Vagina (tissue), 2 donors: ENCODE measurements at regions not wholly inside any gene's neighbourhood (a gene's known extent, or its start where the extent isn't known, plus 50 kb on each side); places are given as distances from the start of the nearest gene placed in this dataset.

Source experiments
- DNase-seq, 2 donors: peaks; one replicate each; pipeline ENCODE4 v3.0.0-alpha.2; 2017; ENCODE audit errors: extremely low spot score in 2 of 2
- H3K27ac ChIP-seq: fragments of 200-600 bp; sonication (generic); one replicate; pipeline ENCODE4 v1.5.1; 2019
- H3K27me3 ChIP-seq: fragments of 200-600 bp; sonication (generic); one replicate; pipeline ENCODE4 v1.5.1; 2019
- H3K36me3 ChIP-seq, 2 donors: fragments of 200-600 bp; sonication (generic); one replicate each; pipeline ENCODE4 v1.5.1; 2017 to 2019
- H3K4me1 ChIP-seq: fragments of 200-600 bp; sonication (generic); one replicate; pipeline ENCODE4 v1.5.1; 2019
- H3K4me3 ChIP-seq, 2 donors: fragments of 200-600 bp; sonication (generic); 1 replicate in 1 of 2; 2 replicates in 1 of 2; pipeline ENCODE4 v1.5.1; 2016 to 2019
- H3K9me3 ChIP-seq: fragments of 200-600 bp; sonication (generic); one replicate; pipeline ENCODE4 v1.5.1; 2019
- CTCF ChIP-seq, 3 experiments: fragments of 450-650 bp in 2 of 3; fragments of 200-600 bp in 1 of 3; sonication (generic) in 1 of 3; IDR thresholded peaks; one replicate each; pipeline ENCODE4 v1.5.1; 2017 to 2019; ENCODE audit warnings: antibody characterized with exemption in 3 of 3, mild to moderate bottlenecking in 2 of 3, moderate library complexity in 2 of 3
- POLR2A ChIP-seq, 2 donors: fragments of 450-650 bp; IDR thresholded peaks; one replicate each; pipeline ENCODE4 v1.6.1; 2017; ENCODE audit warnings: antibody characterized with exemption in 2 of 2, mild to moderate bottlenecking in 2 of 2, moderate library complexity in 2 of 2
- POLR2AphosphoS5 ChIP-seq, 2 donors: sonication (generic); formaldehyde crosslinking; IDR thresholded peaks; one replicate each; pipeline ENCODE4 v1.9.0; 2017; ENCODE audit warnings: antibody characterized with exemption in 2 of 2, mild to moderate bottlenecking in 2 of 2, low read depth in 1 of 2; ENCODE audit not compliant: insufficient read depth in 1 of 2
- intact Hi-C: fragments of 100-400 bp; cut with DNase I; formaldehyde crosslinking; loops from one replicate; pipeline ENCODE4 v1.15.1; 2023

GRCh38 chr20:11305406-11305805 lies 612.3 kb upstream of the BTBD3 start:
- no peaks in the 10 kb centered on the region for H3K27me3 ChIP-seq
- peaks cover 8% of the 10 kb centered on the region for H3K4me1 ChIP-seq
- H3K36me3 ChIP-seq, result no peaks in the 10 kb centered on the region
- no peak overlapping the region for H3K4me3 ChIP-seq
- TF ChIP-seq POLR2A (IDR thresholded peaks at IDR 0.05) (no peak), POLR2AphosphoS5 (IDR thresholded peaks at IDR 0.05; ENCODE audit: insufficient read depth in 1 of 2, low read depth in 1 of 2) (peak in 1 of 2 donors; percentile 42)
- intact Hi-C loops, result no loop called here
- H3K9me3 ChIP-seq, result no peaks in the 10 kb centered on the region
- no peak for DNase-seq
- H3K27ac ChIP-seq, result no peak overlapping the region

GRCh38 chr20:11311659-11312224 lies 606.0 kb upstream of the BTBD3 start:
- no peaks in the 10 kb centered on the region for H3K4me1 ChIP-seq
- no peak for DNase-seq
- intact Hi-C loops, result no loop called here
- no peak overlapping the region for H3K4me3 ChIP-seq
- H3K9me3 ChIP-seq, result no peaks in the 10 kb centered on the region
- H3K36me3 ChIP-seq, result no peaks in the 10 kb centered on the region
- H3K27me3 ChIP-seq, result no peaks in the 10 kb centered on the region
- TF ChIP-seq POLR2A (IDR thresholded peaks at IDR 0.05), result no peak
- TF ChIP-seq POLR2AphosphoS5 (IDR thresholded peaks at IDR 0.05; ENCODE audit: insufficient read depth in 1 of 2, low read depth in 1 of 2), result no peak
- no peak for TF ChIP-seq CTCF (IDR thresholded peaks at IDR 0.05)
- no peak overlapping the region for H3K27ac ChIP-seq

- intact Hi-C loops, result no loop called here
- Histone ChIP-seq H3K4me3 (no peak overlapping the region), H3K4me1 (no peaks in the 10 kb centered on the region), H3K27me3 (no peaks in the 10 kb centered on the region), H3K27ac (no peak overlapping the region), H3K36me3 (no peaks in the 10 kb centered on the region), H3K9me3 (no peaks in the 10 kb centered on the region)
- no peak for TF ChIP-seq POLR2AphosphoS5 (IDR thresholded peaks at IDR 0.05; ENCODE audit: insufficient read depth in 1 of 2, low read depth in 1 of 2)
- no peak for TF ChIP-seq CTCF (IDR thresholded peaks at IDR 0.05)
- TF ChIP-seq POLR2A (IDR thresholded peaks at IDR 0.05), result no peak
- DNase-seq, result no peak
Measured at GRCh38 chr20:11315525-11315924, 602.2 kb upstream of the BTBD3 start.

- H3K27me3 ChIP-seq, result no peaks in the 10 kb centered on the region
- no peaks in the 10 kb centered on the region for H3K4me1 ChIP-seq
- H3K36me3 ChIP-seq, result no peaks in the 10 kb centered on the region
- H3K27ac ChIP-seq, result no peak overlapping the region
- intact Hi-C loops, result no loop called here
- H3K4me3 ChIP-seq, result no peak overlapping the region
- H3K9me3 ChIP-seq, result no peaks in the 10 kb centered on the region
- TF ChIP-seq POLR2A (IDR thresholded peaks at IDR 0.05), result no peak
- no peak for TF ChIP-seq CTCF (IDR thresholded peaks at IDR 0.05)
- TF ChIP-seq POLR2AphosphoS5 (IDR thresholded peaks at IDR 0.05; ENCODE audit: insufficient read depth in 1 of 2, low read depth in 1 of 2), result no peak
- DNase-seq, result no peak
Measured at GRCh38 chr20:11316244-11316643, 601.4 kb upstream of the BTBD3 start.

- intact Hi-C loops, result no loop called here
- DNase-seq, result no peak
- TF ChIP-seq POLR2A (IDR thresholded peaks at IDR 0.05) (no peak), POLR2AphosphoS5 (IDR thresholded peaks at IDR 0.05; ENCODE audit: insufficient read depth in 1 of 2, low read depth in 1 of 2) (no peak), CTCF (IDR thresholded peaks at IDR 0.05) (no peak)
Measured at GRCh38 chr20:11320033-11320432, 597.7 kb upstream of the BTBD3 start.

More at GRCh38 chr20:11320033-11320432, 597.7 kb upstream of the BTBD3 start:
- no peak overlapping the region for H3K4me3 ChIP-seq
- no peaks in the 10 kb centered on the region for H3K27me3 ChIP-seq
- H3K4me1 ChIP-seq, result no peaks in the 10 kb centered on the region
- no peaks in the 10 kb centered on the region for H3K36me3 ChIP-seq
- peaks cover 6% of the 10 kb centered on the region for H3K9me3 ChIP-seq
- H3K27ac ChIP-seq, result no peak overlapping the region
